ENCODE measurements at regions not wholly inside any gene's neighbourhood (a gene's known extent, or its start where the extent isn't known, plus 50 kb on each side); places are given as distances from the start of the nearest gene placed in this dataset.

GRCh38 chr2:82339805-82340204, 2035.3 kb upstream of the LRRTM1 start:
- TF ChIP-seq CTCF (IDR thresholded peaks at IDR 0.05; ENCODE audit: low read depth, low read length, poor library complexity, severe bottlenecking) (no peak), EZH2phosphoT487 (IDR thresholded peaks at IDR 0.05; ENCODE audit: borderline replicate concordance, low read length) (no peak)

All from DOHH2 (cell line).